ENCODE measurements at regions not wholly inside any gene's neighbourhood (a gene's known extent, or its start where the extent isn't known, plus 50 kb on each side); places are given as distances from the start of the nearest gene placed in this dataset.

DNA sequence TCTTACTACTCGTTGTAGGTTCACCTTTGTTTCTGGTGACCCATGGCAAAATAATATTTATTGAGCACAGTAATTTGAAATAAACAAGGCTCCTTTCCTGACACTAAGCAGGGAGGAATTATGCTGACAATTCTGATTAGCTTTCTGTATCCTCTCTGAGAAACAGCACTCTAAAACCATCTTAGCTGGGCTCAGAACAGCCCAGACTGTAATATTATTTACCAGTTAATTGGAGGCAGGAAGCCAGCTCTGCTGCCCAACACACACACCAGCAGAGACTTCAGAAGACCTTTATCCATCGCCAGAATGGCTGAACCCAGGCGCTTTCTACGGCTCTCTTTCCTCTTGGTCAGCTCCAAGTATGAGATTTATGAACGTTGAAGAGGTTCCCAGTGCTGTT is 77.6 kb upstream of the FMN2 start:
- no peaks in the 10 kb centered on the region for H3K4me1 ChIP-seq (ENCODE audit: insufficient read depth, low read length)
- H3K36me3 ChIP-seq (ENCODE audit: insufficient read depth, low read length), result no peaks in the 10 kb centered on the region
- H3K27me3 ChIP-seq (ENCODE audit: insufficient read depth, low read length), result peaks cover 3% of the 10 kb centered on the region
- no peak overlapping the region for H2AFZ ChIP-seq (ENCODE audit: low read depth, low read length)
- H3K9me3 ChIP-seq (ENCODE audit: low read length), result no peaks in the 10 kb centered on the region
- no peak overlapping the region for H3K4me3 ChIP-seq (ENCODE audit: low read length)

DNA sequence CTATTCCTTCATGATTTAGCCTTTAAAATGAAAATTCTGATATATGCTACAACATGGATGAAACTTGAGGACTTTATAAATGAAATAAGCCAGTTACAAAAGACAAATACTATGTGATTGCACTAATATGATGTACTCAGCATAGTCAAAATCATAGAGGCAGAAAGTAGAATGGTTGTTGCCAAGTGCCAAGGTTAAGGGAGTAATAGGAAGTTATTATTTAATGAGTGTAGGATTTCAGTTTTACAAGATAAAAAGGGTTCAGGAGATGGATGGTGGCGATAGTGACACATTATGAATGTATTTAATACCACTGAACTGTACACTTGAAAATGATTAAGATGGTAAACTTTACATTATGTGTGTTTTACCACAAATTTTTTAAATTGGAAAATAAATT is 73.1 kb upstream of the FMN2 start:
- H3K36me3 ChIP-seq (ENCODE audit: insufficient read depth, low read length), result no peaks in the 10 kb centered on the region
- H3K4me3 ChIP-seq (ENCODE audit: low read length), result no peak overlapping the region
- peaks cover 3% of the 10 kb centered on the region for H3K27me3 ChIP-seq (ENCODE audit: insufficient read depth, low read length)
- no peaks in the 10 kb centered on the region for H3K9me3 ChIP-seq (ENCODE audit: low read length)
- H3K4me1 ChIP-seq (ENCODE audit: insufficient read depth, low read length), result no peaks in the 10 kb centered on the region
- H2AFZ ChIP-seq (ENCODE audit: low read depth, low read length), result no peak overlapping the region

- no peaks in the 10 kb centered on the region for H3K9me3 ChIP-seq (ENCODE audit: low read length)
- peaks cover 3% of the 10 kb centered on the region for H3K27me3 ChIP-seq (ENCODE audit: insufficient read depth, low read length)
- H3K36me3 ChIP-seq (ENCODE audit: insufficient read depth, low read length), result no peaks in the 10 kb centered on the region
- no peaks in the 10 kb centered on the region for H3K4me1 ChIP-seq (ENCODE audit: insufficient read depth, low read length)
- H2AFZ ChIP-seq (ENCODE audit: low read depth, low read length), result no peak overlapping the region
- no peak overlapping the region for H3K4me3 ChIP-seq (ENCODE audit: low read length)
Measured at GRCh38 chr1:240019524-240019923, 72.2 kb upstream of the FMN2 start.

GRCh38 chr1:240020871-240021270 is 70.8 kb upstream of the FMN2 start:
- Histone ChIP-seq H3K9me3 (ENCODE audit: low read length) (no peaks in the 10 kb centered on the region), H3K4me3 (ENCODE audit: low read length) (no peak overlapping the region), H3K4me1 (ENCODE audit: insufficient read depth, low read length) (no peaks in the 10 kb centered on the region), H2AFZ (ENCODE audit: low read depth, low read length) (no peak overlapping the region), H3K36me3 (ENCODE audit: insufficient read depth, low read length) (no peaks in the 10 kb centered on the region), H3K27me3 (ENCODE audit: insufficient read depth, low read length) (no peaks in the 10 kb centered on the region)

DNA sequence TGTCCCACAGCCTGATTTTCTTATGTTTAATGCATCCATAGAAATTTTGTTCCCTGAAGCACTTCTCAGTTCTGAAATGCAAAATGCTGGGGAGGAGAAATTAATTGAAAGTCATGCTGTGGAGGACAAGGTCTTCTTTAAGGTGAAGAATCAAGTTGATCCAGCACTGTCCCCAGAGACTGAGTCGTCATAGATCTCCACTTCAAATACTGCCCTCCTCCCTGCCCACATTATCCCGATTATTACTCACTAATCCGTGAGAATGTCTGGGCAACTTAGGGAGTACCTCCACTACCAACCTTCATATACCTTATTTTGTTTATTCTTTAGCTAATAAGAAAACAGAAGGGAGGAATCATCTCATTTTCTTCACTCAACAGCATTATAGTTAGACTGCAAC is 70.0 kb upstream of the FMN2 start:
- Histone ChIP-seq H3K27me3 (ENCODE audit: insufficient read depth, low read length) (no peaks in the 10 kb centered on the region), H3K4me1 (ENCODE audit: insufficient read depth, low read length) (no peaks in the 10 kb centered on the region), H3K9me3 (ENCODE audit: low read length) (no peaks in the 10 kb centered on the region), H2AFZ (ENCODE audit: low read depth, low read length) (no peak overlapping the region), H3K36me3 (ENCODE audit: insufficient read depth, low read length) (no peaks in the 10 kb centered on the region), H3K4me3 (ENCODE audit: low read length) (no peak overlapping the region)

DNA sequence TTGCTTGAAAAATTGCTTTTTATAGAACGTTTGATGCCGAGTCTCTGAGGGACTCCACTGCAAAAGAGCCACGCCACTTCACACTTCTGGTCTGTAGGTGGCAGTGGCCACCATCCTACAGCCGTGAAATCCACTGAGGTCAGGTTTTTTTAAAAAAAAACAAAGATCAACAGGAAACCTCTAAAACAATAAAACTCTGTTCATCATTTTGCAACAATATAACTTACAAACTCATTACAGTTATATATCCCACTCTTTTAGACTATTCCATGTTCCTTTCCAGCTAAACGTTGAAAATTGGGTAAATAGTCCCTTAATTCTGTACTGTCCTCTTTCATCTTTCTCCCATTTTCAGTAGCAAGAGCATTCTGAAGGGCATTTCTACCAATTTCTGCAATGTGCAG is 64.6 kb upstream of the FMN2 start:
- Histone ChIP-seq H3K4me1 (ENCODE audit: insufficient read depth, low read length) (peaks cover 17% of the 10 kb centered on the region), H3K9me3 (ENCODE audit: low read length) (no peaks in the 10 kb centered on the region), H3K27me3 (ENCODE audit: insufficient read depth, low read length) (no peaks in the 10 kb centered on the region), H3K36me3 (ENCODE audit: insufficient read depth, low read length) (no peaks in the 10 kb centered on the region), H3K4me3 (ENCODE audit: low read length) (no peak overlapping the region), H2AFZ (ENCODE audit: low read depth, low read length) (peak overlapping the region; percentile 13)

DNA sequence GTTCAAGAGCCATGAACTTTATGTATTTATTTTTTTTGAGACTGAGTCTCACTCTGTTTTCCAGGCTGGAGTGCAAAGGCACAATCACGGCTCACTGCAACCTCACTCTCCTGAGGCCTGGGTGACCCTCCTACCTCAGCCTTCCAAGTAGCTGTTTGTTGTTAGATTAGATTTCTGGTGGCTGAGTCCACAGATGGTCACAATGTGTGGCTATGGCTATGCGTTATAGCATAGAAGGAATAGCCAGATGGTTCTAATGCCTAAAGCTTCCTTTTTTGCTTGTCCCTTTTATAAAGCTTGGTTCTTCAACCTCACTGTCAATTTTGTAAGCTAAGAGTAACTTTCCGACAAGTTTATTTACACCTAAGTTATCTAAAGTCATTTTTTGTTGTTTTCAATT is 62.3 kb upstream of the FMN2 start:
- H3K27me3 ChIP-seq (ENCODE audit: insufficient read depth, low read length), result no peaks in the 10 kb centered on the region
- H3K9me3 ChIP-seq (ENCODE audit: low read length), result no peaks in the 10 kb centered on the region
- peak overlapping the region; percentile 1 for H2AFZ ChIP-seq (ENCODE audit: low read depth, low read length)
- H3K4me3 ChIP-seq (ENCODE audit: low read length), result no peak overlapping the region
- H3K36me3 ChIP-seq (ENCODE audit: insufficient read depth, low read length), result no peaks in the 10 kb centered on the region
- peaks cover 17% of the 10 kb centered on the region for H3K4me1 ChIP-seq (ENCODE audit: insufficient read depth, low read length)

GRCh38 chr1:240030236-240030635 is 61.4 kb upstream of the FMN2 start:
- no peaks in the 10 kb centered on the region for H3K27me3 ChIP-seq (ENCODE audit: insufficient read depth, low read length)
- no peak overlapping the region for H3K4me3 ChIP-seq (ENCODE audit: low read length)
- peaks cover 17% of the 10 kb centered on the region for H3K4me1 ChIP-seq (ENCODE audit: insufficient read depth, low read length)
- H2AFZ ChIP-seq (ENCODE audit: low read depth, low read length), result no peak overlapping the region
- no peaks in the 10 kb centered on the region for H3K36me3 ChIP-seq (ENCODE audit: insufficient read depth, low read length)
- H3K9me3 ChIP-seq (ENCODE audit: low read length), result no peaks in the 10 kb centered on the region

GRCh38 chr1:240031009-240031408 is 60.7 kb upstream of the FMN2 start:
- H3K27me3 ChIP-seq (ENCODE audit: insufficient read depth, low read length), result no peaks in the 10 kb centered on the region
- peaks cover 17% of the 10 kb centered on the region for H3K4me1 ChIP-seq (ENCODE audit: insufficient read depth, low read length)
- H3K4me3 ChIP-seq (ENCODE audit: low read length), result no peak overlapping the region
- H2AFZ ChIP-seq (ENCODE audit: low read depth, low read length), result no peak overlapping the region
- H3K9me3 ChIP-seq (ENCODE audit: low read length), result no peaks in the 10 kb centered on the region
- H3K36me3 ChIP-seq (ENCODE audit: insufficient read depth, low read length), result no peaks in the 10 kb centered on the region

- no peak overlapping the region for H2AFZ ChIP-seq (ENCODE audit: low read depth, low read length)
- H3K27me3 ChIP-seq (ENCODE audit: insufficient read depth, low read length), result no peaks in the 10 kb centered on the region
- H3K4me3 ChIP-seq (ENCODE audit: low read length), result no peak overlapping the region
- H3K9me3 ChIP-seq (ENCODE audit: low read length), result no peaks in the 10 kb centered on the region
- H3K4me1 ChIP-seq (ENCODE audit: insufficient read depth, low read length), result peaks cover 17% of the 10 kb centered on the region
- H3K36me3 ChIP-seq (ENCODE audit: insufficient read depth, low read length), result no peaks in the 10 kb centered on the region
Measured at GRCh38 chr1:240031414-240031813, 60.3 kb upstream of the FMN2 start.

GRCh38 chr1:240033406-240033805 is 58.3 kb upstream of the FMN2 start:
- Histone ChIP-seq H3K27me3 (ENCODE audit: insufficient read depth, low read length) (no peaks in the 10 kb centered on the region), H3K4me3 (ENCODE audit: low read length) (no peak overlapping the region), H3K4me1 (ENCODE audit: insufficient read depth, low read length) (peaks cover 17% of the 10 kb centered on the region), H2AFZ (ENCODE audit: low read depth, low read length) (no peak overlapping the region), H3K9me3 (ENCODE audit: low read length) (no peaks in the 10 kb centered on the region), H3K36me3 (ENCODE audit: insufficient read depth, low read length) (no peaks in the 10 kb centered on the region)

DNA sequence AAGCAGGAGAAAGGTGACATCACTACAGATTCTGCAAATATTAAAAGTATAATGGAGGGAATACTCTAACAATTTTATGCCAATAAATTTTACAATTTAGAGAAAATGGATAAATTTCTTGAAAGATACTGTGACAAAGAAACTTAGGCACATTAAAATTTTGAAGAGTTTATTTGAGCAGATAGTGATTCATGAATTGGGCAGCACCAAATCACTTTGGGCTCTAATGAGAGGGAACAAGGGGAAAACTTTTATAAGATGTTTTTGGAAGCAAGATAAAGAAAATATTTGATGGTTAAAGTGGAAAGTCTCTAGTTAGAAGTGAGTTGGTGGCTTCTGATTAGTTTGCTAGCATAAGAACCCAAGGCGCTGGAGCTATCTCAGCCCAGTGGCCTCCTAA is 55.2 kb upstream of the FMN2 start:
- no peak overlapping the region for H2AFZ ChIP-seq (ENCODE audit: low read depth, low read length)
- no peaks in the 10 kb centered on the region for H3K27me3 ChIP-seq (ENCODE audit: insufficient read depth, low read length)
- H3K4me1 ChIP-seq (ENCODE audit: insufficient read depth, low read length), result peaks cover 10% of the 10 kb centered on the region
- no peak overlapping the region for H3K4me3 ChIP-seq (ENCODE audit: low read length)
- H3K36me3 ChIP-seq (ENCODE audit: insufficient read depth, low read length), result no peaks in the 10 kb centered on the region
- H3K9me3 ChIP-seq (ENCODE audit: low read length), result no peaks in the 10 kb centered on the region
